ENCODE measurements at regions not wholly inside any gene's neighbourhood (a gene's known extent, or its start where the extent isn't known, plus 50 kb on each side); places are given as distances from the start of the nearest gene placed in this dataset.
A peak's percentile ranks its signal among the peaks of the same experiment; 100 is the strongest.
"Not testable (repeated sequence)": the region's sequence is repeated elsewhere in the genome, so short reads cannot be mapped to it uniquely, and the experiment has no call there.

GRCh38 chr9:589723-590122 lies 251.8 kb upstream of the DMRT1 start:
- no peak for DNase-seq

GRCh38 chr9:591292-591691 lies 250.2 kb upstream of the DMRT1 start:
- DNase-seq = no peak

- no peak for DNase-seq
Observed at GRCh38 chr9:592225-592624, 249.3 kb upstream of the DMRT1 start.

DNA sequence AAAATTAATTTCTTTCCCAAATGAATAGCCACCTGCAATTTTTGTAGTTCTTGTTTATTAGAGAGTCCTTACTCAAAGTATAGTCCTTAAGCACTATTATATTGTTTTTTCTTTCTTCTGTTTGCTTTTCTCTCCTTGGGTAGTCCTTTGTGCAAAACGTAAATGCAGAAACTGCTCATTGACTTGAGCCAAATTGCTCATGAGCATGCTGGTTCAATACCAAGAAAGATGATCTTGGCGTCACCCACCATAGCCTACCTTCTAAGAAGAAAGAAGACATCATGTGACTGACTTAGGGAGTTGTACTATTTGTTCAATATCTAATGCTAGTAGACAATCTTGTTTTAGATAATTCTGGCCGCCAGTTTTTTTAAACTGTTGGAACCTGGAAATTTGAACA lies 248.8 kb upstream of the DMRT1 start:
- DNase-seq = no peak

- DNase-seq = no peak
Observed at GRCh38 chr9:593809-594208, 247.7 kb upstream of the DMRT1 start.

DNA sequence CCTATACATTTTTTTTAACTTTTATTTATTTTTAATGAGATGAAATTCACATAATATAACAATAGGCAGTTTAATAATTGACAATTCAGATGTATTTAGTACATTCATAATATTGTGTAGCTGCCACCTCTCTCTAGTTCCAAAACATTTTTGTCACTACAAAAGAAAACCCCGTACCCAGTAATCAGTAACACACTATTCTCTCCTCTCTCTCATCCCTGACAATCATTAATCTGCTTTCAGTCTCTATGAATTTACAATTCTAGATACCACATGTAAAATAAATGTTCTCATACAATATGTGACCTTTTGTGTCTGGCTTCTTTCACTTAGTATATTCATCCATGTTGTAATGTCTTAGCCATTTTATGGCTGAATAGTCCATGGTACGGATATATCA lies 244.8 kb upstream of the DMRT1 start:
- DNase-seq = no peak

- DNase-seq = no peak
Observed at GRCh38 chr9:600006-600405, 241.5 kb upstream of the DMRT1 start.

GRCh38 chr9:602716-603115 lies 238.8 kb upstream of the DMRT1 start:
- DNase-seq = no peak

- DNase-seq = no peak
Observed at GRCh38 chr9:603126-603525, 238.4 kb upstream of the DMRT1 start.

DNA sequence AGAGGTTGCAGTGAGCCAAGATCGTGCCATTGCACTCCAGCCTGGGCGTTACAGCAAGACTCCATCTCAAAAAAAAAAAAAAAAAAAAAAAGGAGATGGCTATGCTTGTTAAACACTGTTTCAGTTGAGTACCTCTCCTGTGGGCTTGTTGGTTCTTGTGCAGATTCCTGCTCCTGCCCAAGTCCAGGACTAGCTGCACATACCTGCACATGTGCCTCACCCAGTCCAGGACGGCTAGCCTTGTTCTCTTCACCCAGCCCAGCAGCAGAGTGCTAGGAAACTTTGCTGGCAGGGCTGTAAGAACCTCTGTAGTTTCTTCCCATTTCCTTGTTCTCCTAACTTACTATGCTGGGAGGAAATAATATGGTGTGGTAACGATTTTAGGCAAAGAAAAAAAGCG lies 234.1 kb upstream of the DMRT1 start:
- no peak for DNase-seq

- DNase-seq = peak; percentile 36 to 58
Observed at GRCh38 chr9:613771-614347, 227.6 kb upstream of the DMRT1 start.

GRCh38 chr9:614431-614830 lies 227.1 kb upstream of the DMRT1 start:
- no peak for DNase-seq

DNA sequence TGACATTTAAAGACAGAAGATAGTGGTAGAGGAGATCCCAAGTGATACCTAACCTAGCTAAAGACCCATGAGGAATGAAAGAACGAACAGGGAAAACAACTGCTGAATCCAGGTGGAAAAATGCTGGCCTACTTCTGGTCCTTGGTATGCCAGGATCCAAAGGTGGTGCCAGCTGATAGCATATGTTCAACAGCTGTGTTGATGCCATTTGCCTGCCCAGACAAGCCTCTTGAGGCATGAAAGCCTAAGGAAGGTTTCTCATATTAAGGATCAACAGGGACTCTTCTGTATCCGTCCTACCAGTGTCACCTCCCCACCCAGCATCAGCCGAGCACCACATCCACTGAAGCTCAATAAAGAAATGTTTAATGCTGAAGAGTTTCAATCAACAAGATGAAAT lies 225.7 kb upstream of the DMRT1 start:
- DNase-seq = no peak

GRCh38 chr9:616694-617093 lies 224.8 kb upstream of the DMRT1 start:
- no peak for DNase-seq

GRCh38 chr9:617445-618085 lies 223.9 kb upstream of the DMRT1 start:
- no peak for DNase-seq

DNA sequence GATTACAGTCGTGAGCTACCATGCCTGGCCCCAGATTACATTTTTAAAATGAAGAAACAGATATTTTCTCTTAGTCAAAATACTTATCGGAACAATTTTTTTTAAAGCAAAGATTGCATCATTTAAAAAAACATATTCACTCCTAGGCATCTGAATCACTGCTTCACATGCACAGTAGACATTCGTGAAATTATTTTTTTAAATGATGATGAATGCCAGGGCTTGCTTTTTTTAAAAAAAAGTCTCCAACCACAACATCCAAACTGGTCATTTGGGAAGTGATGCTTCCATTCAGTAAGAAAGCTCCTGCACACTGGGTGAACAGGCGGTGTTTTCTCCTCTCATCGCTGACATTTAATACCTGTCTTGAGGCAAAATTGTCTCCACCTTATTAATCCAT lies 223.0 kb upstream of the DMRT1 start:
- no peak for DNase-seq

- peak in 1 of 2 donors; percentile 47 for DNase-seq
Observed at GRCh38 chr9:621201-621855, 220.2 kb upstream of the DMRT1 start.

- no peak for DNase-seq
Observed at GRCh38 chr9:624935-625500, 216.5 kb upstream of the DMRT1 start.

GRCh38 chr9:625613-626012 lies 215.9 kb upstream of the DMRT1 start:
- DNase-seq = no peak

- not testable (repeated sequence) for DNase-seq
Observed at GRCh38 chr9:626114-626513, 215.4 kb upstream of the DMRT1 start.

DNA sequence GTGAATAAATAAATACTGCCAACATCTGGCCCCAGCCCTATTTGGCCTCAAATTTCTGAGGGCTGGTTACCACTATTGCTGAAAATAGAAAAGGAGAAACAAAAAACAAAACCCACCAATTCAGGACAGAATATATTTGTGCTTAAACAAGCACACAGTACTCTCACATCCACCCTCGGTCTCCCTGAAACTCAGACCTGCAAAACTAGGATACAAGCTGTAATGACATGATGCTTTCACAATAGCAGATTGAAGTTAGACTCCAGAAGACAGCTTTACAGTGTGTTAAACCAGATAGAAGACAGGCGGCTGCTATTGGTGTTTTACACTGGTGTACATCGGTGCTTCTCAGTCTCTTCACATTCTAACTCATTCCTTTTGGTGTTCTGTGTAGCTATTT lies 214.9 kb upstream of the DMRT1 start:
- DNase-seq = no peak

GRCh38 chr9:627336-627970 lies 214.0 kb upstream of the DMRT1 start:
- no peak for DNase-seq

- no peak for DNase-seq
Observed at GRCh38 chr9:629146-629545, 212.4 kb upstream of the DMRT1 start.

DNA sequence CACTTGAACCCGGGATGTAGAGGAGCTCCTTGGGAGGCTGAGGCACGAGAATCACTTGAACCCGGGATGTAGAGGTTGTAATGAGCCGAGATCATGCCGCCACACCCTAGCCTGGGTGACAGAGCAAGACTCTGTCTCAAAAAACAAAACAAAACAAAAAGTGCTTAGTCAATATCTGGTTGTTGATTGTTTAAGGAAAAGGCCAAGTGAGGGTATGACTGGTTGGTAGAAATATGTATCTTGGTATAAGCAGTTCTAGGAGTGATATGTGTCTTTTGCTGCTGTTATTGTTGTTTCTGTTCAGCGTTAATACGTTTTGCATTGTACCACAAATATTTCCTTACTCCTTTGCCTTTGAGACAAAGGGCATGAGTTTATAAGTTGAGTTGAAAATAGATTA lies 210.7 kb upstream of the DMRT1 start:
- DNase-seq = no peak

Data from CD4-positive, alpha-beta T cell treated with Interleukin-1 beta for 1 hour (primary cell).